Loucy (cell line): ENCODE measurements at regions not wholly inside any gene's neighbourhood (a gene's known extent, or its start where the extent isn't known, plus 50 kb on each side); places are given as distances from the start of the nearest gene placed in this dataset.

ENCODE experiments used
- H2AFZ ChIP-seq: fragments of 200-600 bp; sonication (generic); 2 replicates; pipeline ENCODE4 v1.6.0; 2016; ENCODE audit warnings: antibody characterized with exemption, mild to moderate bottlenecking, low read length, moderate library complexity
- H3F3A ChIP-seq: fragments of 200-600 bp; 2 replicates; pipeline ENCODE4 v1.6.0; 2016; ENCODE audit warnings: antibody characterized with exemption, low read depth, mild to moderate bottlenecking
- H3K27me3 ChIP-seq: fragments of 200-600 bp; sonication (generic); 2 replicates; pipeline ENCODE4 v1.6.1; 2014; ENCODE audit warnings: low read length, mild to moderate bottlenecking; ENCODE audit not compliant: insufficient read depth, poor library complexity, severe bottlenecking
- H3K36me3 ChIP-seq: fragments of 200-600 bp; sonication (generic); 2 replicates; pipeline ENCODE4 v1.6.1; 2016; ENCODE audit warnings: low read length; ENCODE audit not compliant: insufficient read depth
- H3K4me1 ChIP-seq: fragments of 200-600 bp; sonication (generic); 2 replicates; pipeline ENCODE4 v1.5.1; 2014; ENCODE audit warnings: low read length, mild to moderate bottlenecking; ENCODE audit not compliant: insufficient read depth, poor library complexity, severe bottlenecking
- H3K4me2 ChIP-seq: fragments of 200-600 bp; sonication (generic); 2 replicates; pipeline ENCODE4 v1.6.0; 2014; ENCODE audit warnings: antibody characterized with exemption, low read length, low read depth, mild to moderate bottlenecking; ENCODE audit not compliant: poor library complexity, severe bottlenecking
- H3K4me3 ChIP-seq: fragments of 200-600 bp; sonication (generic); 2 replicates; pipeline ENCODE4 v1.5.1; 2014; ENCODE audit warnings: low read length, mild to moderate bottlenecking, mixed read lengths; ENCODE audit not compliant: poor library complexity, severe bottlenecking
- H3K79me2 ChIP-seq: fragments of 200-600 bp; sonication (generic); 2 replicates; pipeline ENCODE4 v1.6.1; 2014; ENCODE audit warnings: low read length; ENCODE audit not compliant: insufficient read depth
- H3K9ac ChIP-seq: fragments of 200-600 bp; sonication (generic); 2 replicates; pipeline ENCODE4 v1.6.0; 2014; ENCODE audit warnings: mild to moderate bottlenecking, low read depth, low read length, moderate library complexity; ENCODE audit not compliant: poor library complexity, severe bottlenecking
- H3K9me2 ChIP-seq: fragments of 200-600 bp; sonication (generic); replicated peaks from 2 replicates; pipeline ENCODE4 v1.6.1; 2016; ENCODE audit warnings: low read depth, low read length, mixed read lengths
- H3K9me3 ChIP-seq: fragments of 200-600 bp; sonication (generic); 2 replicates; pipeline ENCODE4 v1.6.1; 2014; ENCODE audit warnings: mild to moderate bottlenecking, antibody characterized with exemption, low read length, low read depth; ENCODE audit not compliant: insufficient read depth
- H4K20me1 ChIP-seq: fragments of 200-600 bp; sonication (generic); 2 replicates; pipeline ENCODE4 v1.6.0; 2014; ENCODE audit warnings: antibody characterized with exemption, low read length, mild to moderate bottlenecking; ENCODE audit not compliant: insufficient read depth, poor library complexity, severe bottlenecking
- EZH2phosphoT487 ChIP-seq: fragments of 200-600 bp; IDR thresholded peaks from 2 replicates; pipeline ENCODE4 v1.6.1; 2018; ENCODE audit warnings: antibody characterized with exemption, mild to moderate bottlenecking, moderate library complexity, borderline replicate concordance
- TF ChIP-seq, protein P1 (sequence below): fragments of 200-600 bp; sonication (generic); conservative IDR thresholded peaks from 2 replicates; pipeline ENCODE4 v1.5.1; 2014; ENCODE audit warnings: mild to moderate bottlenecking, antibody characterized with exemption, low read length

DNA sequence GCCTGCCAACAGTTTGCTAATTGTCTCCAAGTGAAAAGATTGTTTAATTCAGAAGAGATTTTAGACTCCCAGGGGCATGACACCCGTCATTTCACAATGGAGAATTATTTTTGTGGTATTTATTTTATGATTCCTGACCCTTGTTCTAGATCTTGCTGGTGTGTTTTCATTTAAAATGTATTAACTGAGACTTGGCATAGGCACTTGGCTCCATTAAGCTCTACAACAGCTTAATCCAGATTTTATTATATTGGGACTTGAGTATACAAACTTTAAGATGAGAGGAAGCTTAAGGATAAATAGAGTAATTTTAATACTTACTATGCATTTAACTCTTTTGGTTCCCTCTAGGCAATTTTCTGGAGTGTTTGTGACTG is 101.3 kb upstream of the KCNE2 start:
- no peaks in the 10 kb centered on the region for H3F3A ChIP-seq
- no peak overlapping the region for H3K9ac ChIP-seq
- H3K9me3 ChIP-seq, result no peaks in the 10 kb centered on the region
- H3K27me3 ChIP-seq, result no peaks in the 10 kb centered on the region
- H3K79me2 ChIP-seq, result no peaks in the 10 kb centered on the region
- H3K9me2 ChIP-seq, result no peaks in the 10 kb centered on the region
- no peaks in the 10 kb centered on the region for H3K36me3 ChIP-seq
- no peak overlapping the region for H3K4me2 ChIP-seq
- no peak overlapping the region for H3K4me3 ChIP-seq
- H3K4me1 ChIP-seq, result no peaks in the 10 kb centered on the region
- TF ChIP-seq, protein P1, sequence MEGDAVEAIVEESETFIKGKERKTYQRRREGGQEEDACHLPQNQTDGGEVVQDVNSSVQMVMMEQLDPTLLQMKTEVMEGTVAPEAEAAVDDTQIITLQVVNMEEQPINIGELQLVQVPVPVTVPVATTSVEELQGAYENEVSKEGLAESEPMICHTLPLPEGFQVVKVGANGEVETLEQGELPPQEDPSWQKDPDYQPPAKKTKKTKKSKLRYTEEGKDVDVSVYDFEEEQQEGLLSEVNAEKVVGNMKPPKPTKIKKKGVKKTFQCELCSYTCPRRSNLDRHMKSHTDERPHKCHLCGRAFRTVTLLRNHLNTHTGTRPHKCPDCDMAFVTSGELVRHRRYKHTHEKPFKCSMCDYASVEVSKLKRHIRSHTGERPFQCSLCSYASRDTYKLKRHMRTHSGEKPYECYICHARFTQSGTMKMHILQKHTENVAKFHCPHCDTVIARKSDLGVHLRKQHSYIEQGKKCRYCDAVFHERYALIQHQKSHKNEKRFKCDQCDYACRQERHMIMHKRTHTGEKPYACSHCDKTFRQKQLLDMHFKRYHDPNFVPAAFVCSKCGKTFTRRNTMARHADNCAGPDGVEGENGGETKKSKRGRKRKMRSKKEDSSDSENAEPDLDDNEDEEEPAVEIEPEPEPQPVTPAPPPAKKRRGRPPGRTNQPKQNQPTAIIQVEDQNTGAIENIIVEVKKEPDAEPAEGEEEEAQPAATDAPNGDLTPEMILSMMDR, result no peak
- TF ChIP-seq EZH2phosphoT487, result no peak
- H4K20me1 ChIP-seq, result no peaks in the 10 kb centered on the region
- H2AFZ ChIP-seq, result no peak overlapping the region

DNA sequence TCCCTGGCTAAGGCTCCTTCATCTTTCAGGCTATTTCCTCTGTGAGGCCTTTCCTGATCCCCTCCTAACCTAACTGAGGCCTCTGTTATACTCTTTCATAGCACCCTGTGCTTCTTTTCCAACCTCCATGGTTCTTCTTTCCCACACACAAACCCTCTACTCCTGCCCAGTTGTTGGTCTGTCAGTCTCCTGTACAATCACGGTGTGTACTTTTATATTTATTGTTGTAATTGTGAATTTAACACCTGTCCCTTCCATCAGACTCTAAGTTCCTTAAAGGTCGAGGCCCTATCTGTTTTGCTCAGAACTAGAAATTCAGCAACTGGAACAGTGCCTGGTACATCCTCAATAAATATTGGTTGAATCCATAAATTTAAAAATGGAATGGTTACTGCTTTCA is 100.2 kb upstream of the KCNE2 start:
- no peaks in the 10 kb centered on the region for H3K9me2 ChIP-seq
- H3K36me3 ChIP-seq, result no peaks in the 10 kb centered on the region
- no peak overlapping the region for H3K4me3 ChIP-seq
- H3K4me2 ChIP-seq, result no peak overlapping the region
- no peak overlapping the region for H2AFZ ChIP-seq
- no peaks in the 10 kb centered on the region for H4K20me1 ChIP-seq
- no peaks in the 10 kb centered on the region for H3F3A ChIP-seq
- TF ChIP-seq EZH2phosphoT487, result no peak
- TF ChIP-seq, protein P1, result no peak
- H3K9ac ChIP-seq, result no peak overlapping the region
- H3K79me2 ChIP-seq, result no peaks in the 10 kb centered on the region
- no peaks in the 10 kb centered on the region for H3K4me1 ChIP-seq
- no peaks in the 10 kb centered on the region for H3K27me3 ChIP-seq
- H3K9me3 ChIP-seq, result no peaks in the 10 kb centered on the region

DNA sequence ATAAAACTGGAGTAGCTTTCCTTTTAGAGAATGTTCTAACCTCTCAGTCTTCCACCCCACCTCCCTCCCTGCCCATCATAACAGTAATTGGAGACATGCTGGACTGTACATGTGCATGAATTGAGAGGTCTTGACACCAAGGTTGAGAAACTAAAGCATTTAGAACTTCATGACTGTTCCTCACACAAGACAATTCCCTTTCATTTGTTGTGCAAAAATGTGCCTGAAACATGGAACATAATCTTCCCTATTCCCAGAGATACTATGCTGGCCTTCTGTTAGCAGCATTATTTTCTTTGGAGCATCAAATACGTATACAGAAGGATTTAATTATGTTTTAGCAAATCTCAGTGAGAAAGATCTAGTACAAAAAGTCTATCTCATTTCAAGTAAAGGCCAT is 97.5 kb upstream of the KCNE2 start:
- Histone ChIP-seq H3K4me2 (no peak overlapping the region), H4K20me1 (no peaks in the 10 kb centered on the region), H3K9me2 (no peaks in the 10 kb centered on the region), H3K36me3 (no peaks in the 10 kb centered on the region), H3K79me2 (no peaks in the 10 kb centered on the region), H3K4me3 (no peak overlapping the region), H2AFZ (no peak overlapping the region), H3F3A (no peaks in the 10 kb centered on the region), H3K9ac (no peak overlapping the region), H3K9me3 (no peaks in the 10 kb centered on the region), H3K27me3 (no peaks in the 10 kb centered on the region), H3K4me1 (no peaks in the 10 kb centered on the region)
- TF ChIP-seq, protein P1, result no peak
- TF ChIP-seq EZH2phosphoT487, result no peak
